PFSK-1 (cell line): ENCODE measurements at regions not wholly inside any gene's neighbourhood (a gene's known extent, or its start where the extent isn't known, plus 50 kb on each side); places are given as distances from the start of the nearest gene placed in this dataset.

Experiments used
- FOXP2 ChIP-seq: optimal IDR thresholded peaks from 2 replicates; pipeline ENCODE3; 2011; ENCODE audit warnings: borderline replicate concordance, control low read depth, inconsistent platforms; ENCODE audit not compliant: insufficient read depth; ENCODE audit errors: extremely low read length, extremely low read depth
- POLR2AphosphoS5 ChIP-seq: IDR thresholded peaks from 2 replicates; pipeline ENCODE4 v1.6.1; 2012; ENCODE audit warnings: low read depth, mild to moderate bottlenecking, control low read depth, low read length, moderate library complexity
- SIN3A ChIP-seq: IDR thresholded peaks from 2 replicates; pipeline ENCODE4 v1.6.1; 2012; ENCODE audit warnings: mild to moderate bottlenecking, low read length, moderate library complexity, borderline replicate concordance; ENCODE audit not compliant: insufficient read depth
- TAF1 ChIP-seq: IDR thresholded peaks from 2 replicates; pipeline ENCODE4 v1.6.1; 2012; ENCODE audit warnings: low read length, control low read depth, borderline replicate concordance; ENCODE audit not compliant: insufficient read depth
- TF ChIP-seq, protein P1 (sequence below), 2 experiments: IDR thresholded peaks; 2 replicates each; pipeline versions ENCODE4 v1.6.1 to v1.8.0; 2011 to 2012; ENCODE audit warnings: low read depth in 2 of 2, low read length in 2 of 2, control low read depth in 1 of 2, inconsistent platforms in 1 of 2, mild to moderate bottlenecking in 1 of 2, moderate library complexity in 1 of 2; ENCODE audit not compliant: insufficient read depth in 1 of 2

DNA sequence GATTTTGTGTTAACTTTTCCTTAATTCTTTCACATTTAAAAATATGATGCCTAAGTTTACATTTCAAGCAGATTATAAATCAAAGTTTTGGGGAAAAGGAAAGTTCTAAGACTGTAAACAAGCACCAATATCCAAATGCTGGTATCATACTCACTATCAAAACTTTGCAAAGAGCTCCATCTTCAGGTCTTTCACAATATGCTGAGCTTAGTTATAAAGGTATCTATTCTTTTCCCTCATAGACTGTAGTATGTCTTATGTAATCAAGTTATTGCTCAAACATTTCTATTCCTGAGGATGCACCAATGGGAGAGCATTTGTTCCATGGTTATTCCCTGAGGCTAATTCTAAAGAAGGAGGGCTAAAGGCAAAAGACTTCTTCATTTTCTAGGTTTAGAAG is 207.9 kb upstream of the FAM241A start:
- TF ChIP-seq SIN3A = no peak
- TF ChIP-seq FOXP2 = no peak
- no peak for TF ChIP-seq TAF1
- TF ChIP-seq, protein P1, sequence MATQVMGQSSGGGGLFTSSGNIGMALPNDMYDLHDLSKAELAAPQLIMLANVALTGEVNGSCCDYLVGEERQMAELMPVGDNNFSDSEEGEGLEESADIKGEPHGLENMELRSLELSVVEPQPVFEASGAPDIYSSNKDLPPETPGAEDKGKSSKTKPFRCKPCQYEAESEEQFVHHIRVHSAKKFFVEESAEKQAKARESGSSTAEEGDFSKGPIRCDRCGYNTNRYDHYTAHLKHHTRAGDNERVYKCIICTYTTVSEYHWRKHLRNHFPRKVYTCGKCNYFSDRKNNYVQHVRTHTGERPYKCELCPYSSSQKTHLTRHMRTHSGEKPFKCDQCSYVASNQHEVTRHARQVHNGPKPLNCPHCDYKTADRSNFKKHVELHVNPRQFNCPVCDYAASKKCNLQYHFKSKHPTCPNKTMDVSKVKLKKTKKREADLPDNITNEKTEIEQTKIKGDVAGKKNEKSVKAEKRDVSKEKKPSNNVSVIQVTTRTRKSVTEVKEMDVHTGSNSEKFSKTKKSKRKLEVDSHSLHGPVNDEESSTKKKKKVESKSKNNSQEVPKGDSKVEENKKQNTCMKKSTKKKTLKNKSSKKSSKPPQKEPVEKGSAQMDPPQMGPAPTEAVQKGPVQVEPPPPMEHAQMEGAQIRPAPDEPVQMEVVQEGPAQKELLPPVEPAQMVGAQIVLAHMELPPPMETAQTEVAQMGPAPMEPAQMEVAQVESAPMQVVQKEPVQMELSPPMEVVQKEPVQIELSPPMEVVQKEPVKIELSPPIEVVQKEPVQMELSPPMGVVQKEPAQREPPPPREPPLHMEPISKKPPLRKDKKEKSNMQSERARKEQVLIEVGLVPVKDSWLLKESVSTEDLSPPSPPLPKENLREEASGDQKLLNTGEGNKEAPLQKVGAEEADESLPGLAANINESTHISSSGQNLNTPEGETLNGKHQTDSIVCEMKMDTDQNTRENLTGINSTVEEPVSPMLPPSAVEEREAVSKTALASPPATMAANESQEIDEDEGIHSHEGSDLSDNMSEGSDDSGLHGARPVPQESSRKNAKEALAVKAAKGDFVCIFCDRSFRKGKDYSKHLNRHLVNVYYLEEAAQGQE (IDR thresholded peaks at IDR 0.05; ENCODE audit: insufficient read depth in 1 of 2, low read depth in 2 of 2, low read length in 2 of 2) = no peak

DNA sequence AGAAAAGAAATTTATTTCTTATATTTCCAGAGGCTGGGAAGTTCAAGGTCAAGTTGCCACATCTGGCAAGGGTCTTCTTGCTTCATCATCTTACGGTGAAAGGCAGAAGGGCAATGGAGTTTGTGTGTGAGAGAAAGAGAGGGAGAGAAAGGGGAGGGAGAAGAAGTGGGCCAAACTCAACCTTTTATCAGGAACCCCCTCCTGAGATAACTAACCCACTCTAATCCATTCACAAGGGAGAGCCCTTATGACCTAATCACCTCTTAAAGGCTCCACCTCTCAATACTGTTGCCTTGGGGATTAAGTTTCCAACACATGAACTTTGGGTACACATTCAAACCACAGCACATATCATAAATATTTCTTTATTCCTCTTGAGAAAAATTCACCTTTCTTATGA is 203.3 kb upstream of the FAM241A start:
- TF ChIP-seq, protein P1 (IDR thresholded peaks at IDR 0.05; ENCODE audit: insufficient read depth in 1 of 2, low read depth in 2 of 2, low read length in 2 of 2) = no peak
- no peak for TF ChIP-seq TAF1
- no peak for TF ChIP-seq SIN3A
- no peak for TF ChIP-seq FOXP2
- no peak for TF ChIP-seq POLR2AphosphoS5

DNA sequence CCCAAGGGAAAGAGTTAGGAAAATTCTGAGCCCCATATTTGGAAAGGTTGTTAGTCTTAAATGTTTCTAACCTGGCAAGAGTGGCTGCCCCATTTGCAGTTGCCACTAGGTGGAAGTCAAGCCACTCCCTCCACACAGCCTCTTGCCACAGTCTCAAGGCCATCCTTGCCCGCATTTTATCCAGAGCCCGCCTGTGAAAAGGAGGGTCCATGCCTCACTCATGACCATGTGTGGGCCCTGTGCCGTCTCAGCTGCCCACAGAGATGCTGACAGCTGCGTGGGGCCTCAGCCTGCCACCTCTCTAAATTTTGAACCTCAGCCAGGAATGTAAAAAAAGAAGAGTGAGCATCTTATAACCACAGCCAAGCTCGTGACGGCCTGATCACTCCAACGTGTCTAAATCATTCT is 201.5 kb upstream of the FAM241A start:
- TF ChIP-seq FOXP2 = no peak
- no peak for TF ChIP-seq SIN3A
- TF ChIP-seq, protein P1 (IDR thresholded peaks at IDR 0.05; ENCODE audit: insufficient read depth in 1 of 2, low read depth in 2 of 2, low read length in 2 of 2) = no peak
- TF ChIP-seq POLR2AphosphoS5 = no peak
- TF ChIP-seq TAF1 = no peak

- TF ChIP-seq, protein P1 (IDR thresholded peaks at IDR 0.05; ENCODE audit: insufficient read depth in 1 of 2, low read depth in 2 of 2, low read length in 2 of 2) = peak; percentile 65 to 91
- TF ChIP-seq SIN3A = no peak
- no peak for TF ChIP-seq FOXP2
- no peak for TF ChIP-seq TAF1
These were observed 200.2 kb upstream of the FAM241A start for GRCh38 chr4:111945014-111945413.

GRCh38 chr4:111946800-111947199 is 198.5 kb upstream of the FAM241A start:
- TF ChIP-seq SIN3A (no peak), POLR2AphosphoS5 (no peak), TAF1 (no peak), FOXP2 (no peak)
- TF ChIP-seq, protein P1 (IDR thresholded peaks at IDR 0.05; ENCODE audit: insufficient read depth in 1 of 2, low read depth in 2 of 2, low read length in 2 of 2) = no peak
